H9 (cell line): ENCODE measurements at regions not wholly inside any gene's neighbourhood (a gene's known extent, or its start where the extent isn't known, plus 50 kb on each side); places are given as distances from the start of the nearest gene placed in this dataset.

Source experiments
- DNase-seq: peaks from one replicate; pipeline ENCODE4 v3.0.0-alpha.2; 2017
- H2AFZ ChIP-seq: one replicate; pipeline ENCODE4 v1.6.1; 2013; ENCODE audit warnings: mild to moderate bottlenecking, low read length, control low read depth, moderate library complexity
- H2AK5ac ChIP-seq: 2 replicates; pipeline ENCODE4 v1.6.1; 2013; ENCODE audit warnings: low read length, control low read depth, mixed read lengths; ENCODE audit not compliant: insufficient read length
- H2BK120ac ChIP-seq: one replicate; pipeline ENCODE4 v1.6.1; 2013; ENCODE audit warnings: low read depth, mild to moderate bottlenecking, low read length, control low read depth, inconsistent platforms; ENCODE audit not compliant: poor library complexity, severe bottlenecking
- H2BK12ac ChIP-seq: 2 replicates; pipeline ENCODE4 v1.6.1; 2013; ENCODE audit warnings: low read length, control low read depth, mixed read lengths, low read depth; ENCODE audit not compliant: insufficient read length
- H2BK15ac ChIP-seq: 2 replicates; pipeline ENCODE4 v1.6.1; 2013; ENCODE audit warnings: low read depth, low read length, control low read depth
- H2BK20ac ChIP-seq: one replicate; pipeline ENCODE4 v1.6.1; 2013; ENCODE audit warnings: low read depth, mild to moderate bottlenecking, low read length, control low read depth, inconsistent platforms; ENCODE audit not compliant: poor library complexity, severe bottlenecking
- H2BK5ac ChIP-seq: 2 replicates; pipeline ENCODE4 v1.6.1; 2013; ENCODE audit warnings: low read length, control low read depth, mixed read lengths; ENCODE audit not compliant: insufficient read length
- H3K14ac ChIP-seq: 2 replicates; pipeline ENCODE4 v1.6.1; 2013; ENCODE audit warnings: low read length, control low read depth; ENCODE audit not compliant: insufficient read depth
- H3K18ac ChIP-seq: 2 replicates; pipeline ENCODE4 v1.6.1; 2013; ENCODE audit warnings: low read depth, mild to moderate bottlenecking, mixed read lengths, low read length, control low read depth; ENCODE audit not compliant: insufficient read length
- H3K23ac ChIP-seq: 2 replicates; pipeline ENCODE4 v1.6.1; 2013; ENCODE audit warnings: low read length, control low read depth, mixed read lengths, low read depth; ENCODE audit not compliant: insufficient read length
- H3K23me2 ChIP-seq: 2 replicates; pipeline ENCODE4 v1.6.1; 2013; ENCODE audit warnings: low read depth, mild to moderate bottlenecking, mixed read lengths, low read length, control low read depth; ENCODE audit not compliant: insufficient read length, poor library complexity, severe bottlenecking
- H3K27ac ChIP-seq: 2 replicates; pipeline ENCODE4 v1.5.1; 2013; ENCODE audit warnings: low read length, control low read depth, mixed read lengths, low read depth; ENCODE audit not compliant: insufficient read length
- H3K27me3 ChIP-seq: 2 replicates; pipeline ENCODE4 v1.6.1; 2013; ENCODE audit warnings: low read length, control low read depth, inconsistent platforms; ENCODE audit not compliant: insufficient read depth
- H3K4ac ChIP-seq: 2 replicates; pipeline ENCODE4 v1.6.1; 2013; ENCODE audit warnings: low read depth, mild to moderate bottlenecking, control low read depth, inconsistent platforms, low read length, moderate library complexity
- H3K4me1 ChIP-seq: 2 replicates; pipeline ENCODE4 v1.6.1; 2013; ENCODE audit warnings: low read length, control low read depth, inconsistent platforms; ENCODE audit not compliant: insufficient read depth
- H3K4me2 ChIP-seq: 2 replicates; pipeline ENCODE4 v1.6.1; 2013; ENCODE audit warnings: low read length, control low read depth, mixed read lengths; ENCODE audit not compliant: insufficient read length, insufficient read depth
- H3K56ac ChIP-seq: 2 replicates; pipeline ENCODE4 v1.6.1; 2013; ENCODE audit warnings: low read depth, mild to moderate bottlenecking, mixed read lengths, low read length, control low read depth; ENCODE audit not compliant: insufficient read length
- H3K79me1 ChIP-seq: 2 replicates; pipeline ENCODE4 v1.6.1; 2013; ENCODE audit warnings: low read depth, mild to moderate bottlenecking, moderate library complexity, low read length, control low read depth, inconsistent platforms; ENCODE audit not compliant: insufficient read depth, poor library complexity, severe bottlenecking
- H3K79me2 ChIP-seq: 2 replicates; pipeline ENCODE4 v1.6.1; 2013; ENCODE audit warnings: low read length, control low read depth, inconsistent platforms; ENCODE audit not compliant: insufficient read depth
- H3K9ac ChIP-seq: 2 replicates; pipeline ENCODE4 v1.6.1; 2013; ENCODE audit warnings: low read length, control low read depth, mixed read lengths; ENCODE audit not compliant: insufficient read length; ENCODE audit errors: extremely low read depth
- H3K9me3 ChIP-seq: one replicate; pipeline ENCODE4 v1.6.1; 2013; ENCODE audit warnings: low read depth, low read length, inconsistent platforms; ENCODE audit not compliant: control insufficient read depth
- H3T11ph ChIP-seq: one replicate; pipeline ENCODE4 v1.6.1; 2013; ENCODE audit warnings: mild to moderate bottlenecking, low read length, control low read depth, inconsistent platforms
- H4K20me1 ChIP-seq: one replicate; pipeline ENCODE4 v1.6.1; 2013; ENCODE audit not compliant: control insufficient read depth, insufficient read length, insufficient read depth
- H4K5ac ChIP-seq: 2 replicates; pipeline ENCODE4 v1.6.1; 2013; ENCODE audit warnings: low read depth, mild to moderate bottlenecking, mixed read lengths, low read length, control low read depth; ENCODE audit not compliant: insufficient read length
- H4K8ac ChIP-seq: replicated peaks from 2 replicates; pipeline ENCODE4 v1.6.1; 2013; ENCODE audit warnings: low read length, control low read depth, mixed read lengths, low read depth; ENCODE audit not compliant: insufficient read length
- H4K91ac ChIP-seq: 2 replicates; pipeline ENCODE4 v1.6.1; 2013; ENCODE audit warnings: low read depth, mild to moderate bottlenecking, moderate library complexity, mixed read lengths, low read length, control low read depth; ENCODE audit not compliant: insufficient read length
- H3K27ac Mint-ChIP-seq, 3 experiments: 2 replicates in 2 of 3; 3 replicates in 1 of 3; pipeline ENCODE4 v1.8.0; 2020 to 2021; ENCODE audit warnings: mixed read lengths in 3 of 3, mild to moderate bottlenecking in 1 of 3, moderate library complexity in 1 of 3
- H3K27me3 Mint-ChIP-seq: 2 replicates; pipeline ENCODE4 v1.8.0; 2021; ENCODE audit warnings: low read depth, mild to moderate bottlenecking, moderate library complexity, mixed read lengths
- H3K36me3 Mint-ChIP-seq, 3 experiments: 2 replicates in 2 of 3; 3 replicates in 1 of 3; pipeline ENCODE4 v1.8.0; 2020 to 2021; ENCODE audit warnings: low read depth in 3 of 3, mixed read lengths in 3 of 3; ENCODE audit not compliant: insufficient read depth in 1 of 3
- H3K4me1 Mint-ChIP-seq, 2 experiments: 2 replicates each; pipeline ENCODE4 v1.8.0; 2020; ENCODE audit warnings: mixed read lengths in 2 of 2
- H3K4me3 Mint-ChIP-seq, 2 experiments: 2 replicates in 1 of 2; 3 replicates in 1 of 2; pipeline ENCODE4 v1.8.0; 2020 to 2021; ENCODE audit warnings: mild to moderate bottlenecking in 2 of 2, mixed read lengths in 2 of 2, moderate library complexity in 1 of 2
- H3K9me3 Mint-ChIP-seq, 2 experiments: 2 replicates in 1 of 2; 3 replicates in 1 of 2; pipeline ENCODE4 v1.8.0; 2020; ENCODE audit warnings: mild to moderate bottlenecking in 2 of 2, mixed read lengths in 2 of 2, moderate library complexity in 1 of 2
- CTCF ChIP-seq: fragments of 200-600 bp; sonication (generic); conservative IDR thresholded peaks from 3 replicates; pipeline ENCODE4 v1.8.0; 2021; ENCODE audit warnings: antibody characterized with exemption, mild to moderate bottlenecking
- WGBS: extraction: QIAGEN DNeasy Blood & Tissue Kit; methylation state at CpG from one replicate; pipeline ENCODE4 v1.1.7; 2013; ENCODE audit warnings: missing lambda C conversion rate, low lambda C conversion rate, mixed read lengths; ENCODE audit not compliant: insufficient read length; ENCODE audit errors: extremely low coverage; 5-methylcytosine and 5-hydroxymethylcytosine counted together

- H4K8ac ChIP-seq = no peak overlapping the region
- no peak overlapping the region for H3K27ac ChIP-seq
- H3K9me3 Mint-ChIP-seq = no peaks in the 10 kb centered on the region; a peak in 1 of 5 replicates
- H3K4me1 ChIP-seq = no peaks in the 10 kb centered on the region
- no peak overlapping the region for H3T11ph ChIP-seq
- no peak overlapping the region for H3K14ac ChIP-seq
- no peak for DNase-seq
- H3K9me3 ChIP-seq = no peaks in the 10 kb centered on the region
- H2AK5ac ChIP-seq = no peak overlapping the region
- H2BK120ac ChIP-seq = no peak overlapping the region
- no peaks in the 10 kb centered on the region for H3K79me1 ChIP-seq
- H4K5ac ChIP-seq = no peak overlapping the region
- no peak overlapping the region for H3K4ac ChIP-seq
- no peak overlapping the region for H2BK12ac ChIP-seq
- no peak overlapping the region for H3K18ac ChIP-seq
- no peak overlapping the region for H3K23ac ChIP-seq
- peak overlapping the region in 2 of 3 experiments; percentile 32 to 79; a peak in 2 of 7 replicates for H3K27ac Mint-ChIP-seq
- no peaks in the 10 kb centered on the region for H3K27me3 ChIP-seq
- no peak overlapping the region for H3K4me3 Mint-ChIP-seq
- no peak overlapping the region for H3K9ac ChIP-seq
- peaks cover 3% of the 10 kb centered on the region; the same call in 1 of the 2 replicates for H3K27me3 Mint-ChIP-seq
- H3K79me2 ChIP-seq = no peaks in the 10 kb centered on the region
- H4K91ac ChIP-seq = no peak overlapping the region
- WGBS = no CpG with 5 or more reads among the region's 14 CpGs
- H3K23me2 ChIP-seq = no peaks in the 10 kb centered on the region
- no peak overlapping the region for H2BK15ac ChIP-seq
- no peaks in the 10 kb centered on the region for H4K20me1 ChIP-seq
- H3K36me3 Mint-ChIP-seq = no peaks in the 10 kb centered on the region
- peaks cover 0 to 4% of the 10 kb centered on the region in 2 experiments; a peak in 1 of 4 replicates for H3K4me1 Mint-ChIP-seq
- TF ChIP-seq CTCF = no peak
- H3K4me2 ChIP-seq = no peak overlapping the region
- no peak overlapping the region for H3K56ac ChIP-seq
- no peak overlapping the region for H2AFZ ChIP-seq
- no peak overlapping the region for H2BK5ac ChIP-seq
- H2BK20ac ChIP-seq = no peak overlapping the region
Measured at GRCh38 chr17:31722251-31723056, 136.6 kb downstream of the COPRS start.
